ENCODE measurements at regions not wholly inside any gene's neighbourhood (a gene's known extent, or its start where the extent isn't known, plus 50 kb on each side); places are given as distances from the start of the nearest gene placed in this dataset.

GRCh38 chr4:96429657-96430056 is 589.8 kb downstream of the PDHA2 start:
- TF ChIP-seq, protein P1, sequence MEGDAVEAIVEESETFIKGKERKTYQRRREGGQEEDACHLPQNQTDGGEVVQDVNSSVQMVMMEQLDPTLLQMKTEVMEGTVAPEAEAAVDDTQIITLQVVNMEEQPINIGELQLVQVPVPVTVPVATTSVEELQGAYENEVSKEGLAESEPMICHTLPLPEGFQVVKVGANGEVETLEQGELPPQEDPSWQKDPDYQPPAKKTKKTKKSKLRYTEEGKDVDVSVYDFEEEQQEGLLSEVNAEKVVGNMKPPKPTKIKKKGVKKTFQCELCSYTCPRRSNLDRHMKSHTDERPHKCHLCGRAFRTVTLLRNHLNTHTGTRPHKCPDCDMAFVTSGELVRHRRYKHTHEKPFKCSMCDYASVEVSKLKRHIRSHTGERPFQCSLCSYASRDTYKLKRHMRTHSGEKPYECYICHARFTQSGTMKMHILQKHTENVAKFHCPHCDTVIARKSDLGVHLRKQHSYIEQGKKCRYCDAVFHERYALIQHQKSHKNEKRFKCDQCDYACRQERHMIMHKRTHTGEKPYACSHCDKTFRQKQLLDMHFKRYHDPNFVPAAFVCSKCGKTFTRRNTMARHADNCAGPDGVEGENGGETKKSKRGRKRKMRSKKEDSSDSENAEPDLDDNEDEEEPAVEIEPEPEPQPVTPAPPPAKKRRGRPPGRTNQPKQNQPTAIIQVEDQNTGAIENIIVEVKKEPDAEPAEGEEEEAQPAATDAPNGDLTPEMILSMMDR (IDR thresholded peaks at IDR 0.05) = no peak
- TF ChIP-seq ZFX (IDR thresholded peaks at IDR 0.05; ENCODE audit: borderline replicate concordance) = no peak

Measured in 22Rv1 (cell line).